Thoracic aorta (tissue), 2 donors: ENCODE measurements at regions not wholly inside any gene's neighbourhood (a gene's known extent, or its start where the extent isn't known, plus 50 kb on each side); places are given as distances from the start of the nearest gene placed in this dataset.
"Not testable (repeated sequence)": the region's sequence is repeated elsewhere in the genome, so short reads cannot be mapped to it uniquely, and the experiment has no call there.

Experiments
- ATAC-seq: fragments of 150-250 bp; one replicate; pipeline ENCODE4 v1.8.0; 2017; ENCODE audit warnings: low read depth; ENCODE audit not compliant: insufficient number of reproducible peaks, low FRiP score
- DNase-seq: peaks from one replicate; pipeline ENCODE4 v3.0.0-alpha.2; 2020; ENCODE audit warnings: low spot score
- H3K27ac ChIP-seq, 2 donors: fragments of 200-600 bp; sonication (generic); 1 replicate in 1 of 2; 2 replicates in 1 of 2; pipeline ENCODE4 v1.5.1; 2016; ENCODE audit warnings: mild to moderate bottlenecking in 2 of 2, moderate library complexity in 2 of 2
- H3K27me3 ChIP-seq: fragments of 200-600 bp; sonication (generic); replicated peaks from 2 replicates; pipeline ENCODE4 v1.6.0; 2016; ENCODE audit warnings: mild to moderate bottlenecking; ENCODE audit not compliant: insufficient read depth
- H3K36me3 ChIP-seq: fragments of 200-600 bp; sonication (generic); one replicate; pipeline ENCODE4 v1.5.1; 2016
- H3K4me1 ChIP-seq, 2 donors: fragments of 200-600 bp; sonication (generic); 1 replicate in 1 of 2; 2 replicates in 1 of 2; pipeline versions ENCODE4 v1.5.1 to v1.6.0; 2016; ENCODE audit warnings: low read depth in 2 of 2, mild to moderate bottlenecking in 1 of 2; ENCODE audit not compliant: control insufficient read depth in 1 of 2
- H3K4me3 ChIP-seq: fragments of 200-600 bp; sonication (generic); 2 replicates; pipeline ENCODE4 v1.5.1; 2016; ENCODE audit warnings: mild to moderate bottlenecking
- H3K9me3 ChIP-seq: fragments of 200-600 bp; sonication (generic); 2 replicates; pipeline ENCODE4 v1.5.1; 2016
- CTCF ChIP-seq: fragments of 200-600 bp; sonication (generic); IDR thresholded peaks from one replicate; pipeline ENCODE4 v1.5.1; 2019; ENCODE audit warnings: antibody characterized with exemption

GRCh38 chr2:56040834-56041233 lies 117.3 kb upstream of the EFEMP1 start:
- no peak for ATAC-seq

DNA sequence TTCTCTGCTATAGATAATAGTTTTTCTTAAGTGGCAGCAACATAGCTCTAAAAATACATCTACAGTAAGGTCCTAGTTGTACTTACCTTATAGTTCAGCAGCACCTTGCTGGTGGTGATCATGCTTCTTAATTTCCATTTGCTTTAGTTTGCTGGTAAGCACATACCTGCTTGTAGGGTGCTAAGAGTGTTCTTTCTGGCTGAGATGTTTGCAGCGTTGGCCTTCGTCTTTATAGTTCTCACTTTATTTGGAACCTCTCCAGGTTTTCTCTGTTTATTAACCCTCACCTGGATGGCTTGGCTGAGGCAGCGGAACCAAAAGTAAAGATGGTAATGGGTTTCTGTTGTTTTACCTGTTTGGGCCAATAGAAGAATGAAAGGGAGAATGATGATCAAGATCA lies 123.6 kb upstream of the EFEMP1 start:
- DNase-seq (no peak), ATAC-seq (no peak)
- Histone ChIP-seq H3K27ac (no peak overlapping the region), H3K9me3 (no peaks in the 10 kb centered on the region), H3K36me3 (no peaks in the 10 kb centered on the region), H3K27me3 (no peaks in the 10 kb centered on the region), H3K4me1 (no peaks in the 10 kb centered on the region), H3K4me3 (no peak overlapping the region)
- no peak for TF ChIP-seq CTCF

More at GRCh38 chr2:56040834-56041233, 117.3 kb upstream of the EFEMP1 start:
- Histone ChIP-seq H3K27me3 (no peaks in the 10 kb centered on the region), H3K36me3 (no peaks in the 10 kb centered on the region), H3K4me1 (no peaks in the 10 kb centered on the region), H3K4me3 (no peak overlapping the region), H3K27ac (no peak overlapping the region), H3K9me3 (no peaks in the 10 kb centered on the region)
- no peak for DNase-seq
- no peak for TF ChIP-seq CTCF

DNA sequence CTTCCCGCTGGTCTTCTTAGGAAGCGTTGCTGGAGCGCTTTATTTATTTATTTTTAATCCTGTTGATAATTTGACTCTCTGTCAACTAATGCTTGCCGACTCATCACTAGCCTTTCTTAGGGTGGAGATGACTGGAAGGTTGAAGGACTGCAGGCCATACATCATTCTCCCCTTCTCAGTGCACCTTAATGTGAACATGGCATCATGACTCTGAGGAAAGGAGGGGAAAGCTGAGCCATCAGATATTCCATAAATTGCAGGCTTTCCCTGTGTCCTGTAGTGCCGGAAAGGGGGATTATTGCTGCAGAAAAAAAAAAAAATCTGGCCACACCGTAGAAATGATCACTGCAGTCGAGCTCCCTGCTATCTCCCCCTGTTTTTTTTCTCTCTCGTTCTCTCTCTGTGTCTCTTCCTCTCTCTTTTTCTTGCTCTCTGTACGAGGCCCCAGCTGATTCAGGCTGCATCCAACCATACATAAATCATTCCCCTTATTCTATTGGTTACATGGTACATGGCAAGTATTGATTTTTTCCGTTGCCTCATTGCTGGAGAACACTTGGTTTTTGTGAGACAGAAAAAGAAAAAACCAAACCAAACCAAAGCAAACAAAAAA lies 125.8 kb upstream of the EFEMP1 start:
- no peak overlapping the region for H3K4me3 ChIP-seq
- no peaks in the 10 kb centered on the region for H3K27me3 ChIP-seq
- no peaks in the 10 kb centered on the region for H3K9me3 ChIP-seq
- DNase-seq: no peak
- ATAC-seq: no peak
- H3K27ac ChIP-seq: no peak overlapping the region
- no peaks in the 10 kb centered on the region for H3K36me3 ChIP-seq
- no peak for TF ChIP-seq CTCF
- no peaks in the 10 kb centered on the region for H3K4me1 ChIP-seq

GRCh38 chr2:56053679-56054078 lies 130.1 kb upstream of the EFEMP1 start:
- TF ChIP-seq CTCF: no peak
- Histone ChIP-seq H3K4me3 (no peak overlapping the region), H3K27me3 (no peaks in the 10 kb centered on the region), H3K27ac (no peak overlapping the region), H3K36me3 (no peaks in the 10 kb centered on the region), H3K4me1 (no peaks in the 10 kb centered on the region), H3K9me3 (no peaks in the 10 kb centered on the region)
- ATAC-seq (no peak), DNase-seq (no peak)

GRCh38 chr2:56055405-56055804 lies 128.4 kb upstream of the CCDC85A start:
- H3K4me1 ChIP-seq: no peaks in the 10 kb centered on the region
- no peaks in the 10 kb centered on the region for H3K36me3 ChIP-seq
- no peaks in the 10 kb centered on the region for H3K9me3 ChIP-seq
- H3K4me3 ChIP-seq: no peak overlapping the region
- ATAC-seq (no peak), DNase-seq (no peak)
- H3K27me3 ChIP-seq: no peaks in the 10 kb centered on the region
- H3K27ac ChIP-seq: no peak overlapping the region
- no peak for TF ChIP-seq CTCF

DNA sequence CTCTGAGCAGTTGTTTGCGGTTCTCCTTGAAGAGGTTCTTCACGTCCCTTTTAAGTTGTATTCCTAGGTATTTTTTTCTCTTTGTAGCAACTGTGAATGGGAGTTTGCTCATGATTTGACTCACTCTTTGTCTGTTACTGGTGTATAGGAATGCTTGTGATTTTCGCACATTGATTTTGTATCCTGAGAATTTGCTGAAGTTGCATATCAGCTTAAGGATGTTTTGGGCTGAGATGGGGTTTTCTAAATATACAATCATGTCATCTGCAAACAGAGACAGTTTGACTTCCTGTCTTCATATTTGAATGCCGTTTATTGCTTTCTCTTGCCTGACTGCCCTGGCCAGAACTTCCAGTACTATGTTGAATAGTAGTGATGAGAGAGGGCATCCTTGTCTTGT lies 122.5 kb upstream of the CCDC85A start:
- H3K9me3 ChIP-seq, H3K36me3 ChIP-seq, DNase-seq, ATAC-seq, H3K4me1 ChIP-seq, H3K27me3 ChIP-seq, H3K27ac ChIP-seq, H3K4me3 ChIP-seq: not testable (repeated sequence)
